ENCODE measurements at regions not wholly inside any gene's neighbourhood (a gene's known extent, or its start where the extent isn't known, plus 50 kb on each side); places are given as distances from the start of the nearest gene placed in this dataset.

- Histone ChIP-seq H3K4me3 (ENCODE audit: low read length) (no peak overlapping the region), H3K27me3 (ENCODE audit: insufficient read depth, low read length, poor library complexity, severe bottlenecking) (no peaks in the 10 kb centered on the region), H3K9me3 (ENCODE audit: low read length) (no peaks in the 10 kb centered on the region), H3K4me1 (ENCODE audit: insufficient read depth, low read length) (no peaks in the 10 kb centered on the region), H3K27ac (ENCODE audit: low read depth, low read length) (no peak overlapping the region), H3K36me3 (ENCODE audit: insufficient read depth, low read length) (no peaks in the 10 kb centered on the region)
- H3K4me1 Mint-ChIP-seq, result no peaks in the 10 kb centered on the region
- no peaks in the 10 kb centered on the region for H3K36me3 Mint-ChIP-seq
- H3K27ac Mint-ChIP-seq, result no peak overlapping the region
- H3K4me3 Mint-ChIP-seq, result no peak overlapping the region
- DNase-seq, result no peak
- peaks cover 0 to 36% (median 2%) of the 10 kb centered on the region in 5 donors for H3K9me3 Mint-ChIP-seq
- ChIA-PET CTCF (no interaction called here), POLR2A (no interaction called here)
- H3K27me3 Mint-ChIP-seq, result no peaks in the 10 kb centered on the region
Measured at GRCh38 chr6:56005426-56005825, 130.0 kb upstream of the BMP5 start.

DNA sequence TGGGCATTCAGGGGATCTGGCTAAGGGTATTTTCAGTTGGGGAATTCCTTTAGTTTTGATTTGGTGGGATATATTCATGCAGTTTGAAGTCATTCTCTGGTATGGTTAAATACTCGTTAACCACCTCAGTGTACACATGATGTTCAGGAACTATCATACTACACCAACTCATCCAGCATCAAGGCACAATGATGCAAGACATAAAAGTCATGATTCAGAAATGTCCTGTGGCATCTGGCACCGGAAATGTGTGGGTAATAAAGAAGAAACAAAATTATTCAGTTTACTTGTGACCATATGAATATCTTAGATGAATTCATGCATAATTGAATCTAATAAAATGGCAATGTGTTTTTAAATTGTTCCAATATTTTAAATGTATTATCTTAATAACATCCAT is 129.0 kb upstream of the BMP5 start:
- H3K4me1 Mint-ChIP-seq, result no peaks in the 10 kb centered on the region
- no peak overlapping the region for H3K4me3 Mint-ChIP-seq
- ChIA-PET CTCF (no interaction called here), POLR2A (no interaction called here)
- H3K36me3 ChIP-seq (ENCODE audit: insufficient read depth, low read length), result no peaks in the 10 kb centered on the region
- H3K9me3 Mint-ChIP-seq, result peaks cover 0 to 40% (median 2%) of the 10 kb centered on the region in 5 donors
- H3K9me3 ChIP-seq (ENCODE audit: low read length), result no peaks in the 10 kb centered on the region
- no peaks in the 10 kb centered on the region for H3K36me3 Mint-ChIP-seq
- no peak overlapping the region for H3K4me3 ChIP-seq (ENCODE audit: low read length)
- no peaks in the 10 kb centered on the region for H3K27me3 ChIP-seq (ENCODE audit: insufficient read depth, low read length, poor library complexity, severe bottlenecking)
- no peak for DNase-seq
- H3K27ac ChIP-seq (ENCODE audit: low read depth, low read length), result no peak overlapping the region
- no peaks in the 10 kb centered on the region for H3K27me3 Mint-ChIP-seq
- no peak overlapping the region for H3K27ac Mint-ChIP-seq
- no peaks in the 10 kb centered on the region for H3K4me1 ChIP-seq (ENCODE audit: insufficient read depth, low read length)

- CTCF ChIA-PET, result no interaction called here
- POLR2A ChIA-PET, result no interaction called here
- Mint-ChIP-seq H3K27me3 (no peaks in the 10 kb centered on the region), H3K4me1 (no peaks in the 10 kb centered on the region), H3K9me3 (peaks cover 0 to 40% (median 2%) of the 10 kb centered on the region in 5 donors), H3K36me3 (no peaks in the 10 kb centered on the region), H3K27ac (no peak overlapping the region), H3K4me3 (no peak overlapping the region)
- Histone ChIP-seq H3K4me1 (ENCODE audit: insufficient read depth, low read length) (no peaks in the 10 kb centered on the region), H3K27me3 (ENCODE audit: insufficient read depth, low read length, poor library complexity, severe bottlenecking) (no peaks in the 10 kb centered on the region), H3K27ac (ENCODE audit: low read depth, low read length) (no peak overlapping the region), H3K36me3 (ENCODE audit: insufficient read depth, low read length) (no peaks in the 10 kb centered on the region), H3K4me3 (ENCODE audit: low read length) (no peak overlapping the region), H3K9me3 (ENCODE audit: low read length) (no peaks in the 10 kb centered on the region)
- no peak for DNase-seq
Measured at GRCh38 chr6:56003616-56004015, 128.2 kb upstream of the BMP5 start.

- CTCF ChIA-PET, result no interaction called here
- Histone ChIP-seq H3K4me3 (ENCODE audit: low read length) (no peak overlapping the region), H3K36me3 (ENCODE audit: insufficient read depth, low read length) (no peaks in the 10 kb centered on the region), H3K27ac (ENCODE audit: low read depth, low read length) (no peak overlapping the region), H3K27me3 (ENCODE audit: insufficient read depth, low read length, poor library complexity, severe bottlenecking) (no peaks in the 10 kb centered on the region), H3K9me3 (ENCODE audit: low read length) (no peaks in the 10 kb centered on the region), H3K4me1 (ENCODE audit: insufficient read depth, low read length) (no peaks in the 10 kb centered on the region)
- Mint-ChIP-seq H3K27me3 (no peaks in the 10 kb centered on the region), H3K4me3 (no peak overlapping the region), H3K27ac (no peak overlapping the region), H3K9me3 (peaks cover 1 to 44% (median 8%) of the 10 kb centered on the region in 5 donors), H3K36me3 (no peaks in the 10 kb centered on the region), H3K4me1 (no peaks in the 10 kb centered on the region)
- POLR2A ChIA-PET, result no interaction called here
- DNase-seq, result no peak
Measured at GRCh38 chr6:56002336-56002735, 126.9 kb upstream of the BMP5 start.

DNA sequence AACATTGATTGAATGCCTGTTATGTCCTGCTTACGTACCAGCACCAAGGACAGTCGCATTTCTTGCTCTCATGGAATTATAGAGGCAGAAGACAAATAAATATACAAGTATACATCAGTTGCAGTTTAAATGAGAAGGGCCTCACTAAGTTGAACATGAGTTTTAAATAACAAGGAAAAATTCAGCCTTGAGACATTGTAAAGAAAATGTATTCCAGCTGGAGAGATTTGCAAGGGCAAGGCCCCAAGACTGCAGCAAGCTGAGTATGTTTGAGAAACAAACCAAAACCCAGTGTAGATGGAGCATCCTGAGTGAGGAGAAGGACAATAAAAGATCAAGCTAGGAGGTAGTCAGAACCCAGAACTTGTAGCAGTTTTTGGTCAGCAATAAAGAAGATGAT is 123.2 kb upstream of the BMP5 start:
- ChIA-PET POLR2A (no interaction called here), CTCF (no interaction called here)
- no peak for DNase-seq
- no peak overlapping the region for H3K4me3 ChIP-seq (ENCODE audit: low read length)
- H3K36me3 ChIP-seq (ENCODE audit: insufficient read depth, low read length), result no peaks in the 10 kb centered on the region
- H3K4me1 ChIP-seq (ENCODE audit: insufficient read depth, low read length), result no peaks in the 10 kb centered on the region
- H3K27ac Mint-ChIP-seq, result no peak overlapping the region
- no peaks in the 10 kb centered on the region for H3K9me3 ChIP-seq (ENCODE audit: low read length)
- no peaks in the 10 kb centered on the region for H3K36me3 Mint-ChIP-seq
- peaks cover 0 to 2% of the 10 kb centered on the region in 2 donors for H3K27me3 Mint-ChIP-seq
- no peak overlapping the region for H3K27ac ChIP-seq (ENCODE audit: low read depth, low read length)
- no peaks in the 10 kb centered on the region for H3K4me1 Mint-ChIP-seq
- H3K4me3 Mint-ChIP-seq, result no peak overlapping the region
- H3K9me3 Mint-ChIP-seq, result peaks cover 7 to 31% (median 16%) of the 10 kb centered on the region in 5 donors
- H3K27me3 ChIP-seq (ENCODE audit: insufficient read depth, low read length, poor library complexity, severe bottlenecking), result no peaks in the 10 kb centered on the region

GRCh38 chr6:55997223-55997874 is 122.0 kb upstream of the BMP5 start:
- H3K36me3 Mint-ChIP-seq, result no peaks in the 10 kb centered on the region

GRCh38 chr6:55994531-55994930 is 119.1 kb upstream of the BMP5 start:
- no peak overlapping the region for H3K27ac Mint-ChIP-seq
- CTCF ChIA-PET, result no interaction called here
- H3K36me3 ChIP-seq (ENCODE audit: insufficient read depth, low read length), result no peaks in the 10 kb centered on the region
- H3K4me1 Mint-ChIP-seq, result no peaks in the 10 kb centered on the region
- POLR2A ChIA-PET, result no interaction called here
- no peaks in the 10 kb centered on the region for H3K36me3 Mint-ChIP-seq
- H3K9me3 ChIP-seq (ENCODE audit: low read length), result no peaks in the 10 kb centered on the region
- H3K4me3 Mint-ChIP-seq, result no peak overlapping the region
- no peak overlapping the region for H3K4me3 ChIP-seq (ENCODE audit: low read length)
- DNase-seq, result no peak
- H3K27me3 Mint-ChIP-seq, result peaks cover 0 to 2% of the 10 kb centered on the region in 2 donors
- H3K4me1 ChIP-seq (ENCODE audit: insufficient read depth, low read length), result no peaks in the 10 kb centered on the region
- no peak overlapping the region for H3K27ac ChIP-seq (ENCODE audit: low read depth, low read length)
- H3K9me3 Mint-ChIP-seq, result peaks cover 13 to 47% (median 32%) of the 10 kb centered on the region in 5 donors
- no peaks in the 10 kb centered on the region for H3K27me3 ChIP-seq (ENCODE audit: insufficient read depth, low read length, poor library complexity, severe bottlenecking)

More at GRCh38 chr6:55997223-55997874, 122.0 kb upstream of the BMP5 start:
- Histone ChIP-seq H3K27me3 (ENCODE audit: insufficient read depth, low read length, poor library complexity, severe bottlenecking) (no peaks in the 10 kb centered on the region), H3K27ac (ENCODE audit: low read depth, low read length) (no peak overlapping the region), H3K9me3 (ENCODE audit: low read length) (no peaks in the 10 kb centered on the region), H3K36me3 (ENCODE audit: insufficient read depth, low read length) (no peaks in the 10 kb centered on the region), H3K4me3 (ENCODE audit: low read length) (no peak overlapping the region), H3K4me1 (ENCODE audit: insufficient read depth, low read length) (no peaks in the 10 kb centered on the region)
- Mint-ChIP-seq H3K4me1 (no peaks in the 10 kb centered on the region), H3K9me3 (peaks cover 12 to 36% (median 16%) of the 10 kb centered on the region in 5 donors), H3K4me3 (no peak overlapping the region), H3K27ac (no peak overlapping the region), H3K27me3 (peaks cover 0 to 2% of the 10 kb centered on the region in 2 donors)
- POLR2A ChIA-PET, result no interaction called here
- DNase-seq, result no peak
- CTCF ChIA-PET, result no interaction called here

DNA sequence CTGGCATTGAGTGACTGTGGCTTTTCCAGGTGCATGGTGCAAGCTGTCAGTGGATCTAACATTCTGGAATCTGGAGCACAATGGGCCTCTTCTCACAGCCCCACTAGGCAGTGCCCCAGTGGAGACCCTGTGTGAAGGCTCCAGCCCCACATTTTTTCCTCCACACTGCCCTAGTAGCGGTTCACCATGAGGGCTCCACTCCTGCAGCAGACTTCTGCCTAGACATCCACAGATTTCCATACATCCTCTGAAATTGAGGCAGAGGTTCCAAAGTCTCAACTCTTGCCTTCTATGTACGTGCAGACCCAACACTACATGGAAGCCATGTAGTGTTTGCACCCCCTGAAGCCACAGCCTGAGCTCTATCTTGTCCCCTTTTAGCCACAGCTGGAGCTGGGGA is 118.0 kb upstream of the BMP5 start:
- Histone ChIP-seq H3K4me1 (ENCODE audit: insufficient read depth, low read length) (no peaks in the 10 kb centered on the region), H3K4me3 (ENCODE audit: low read length) (no peak overlapping the region), H3K36me3 (ENCODE audit: insufficient read depth, low read length) (no peaks in the 10 kb centered on the region), H3K9me3 (ENCODE audit: low read length) (no peaks in the 10 kb centered on the region), H3K27ac (ENCODE audit: low read depth, low read length) (no peak overlapping the region), H3K27me3 (ENCODE audit: insufficient read depth, low read length, poor library complexity, severe bottlenecking) (no peaks in the 10 kb centered on the region)
- Mint-ChIP-seq H3K4me3 (no peak overlapping the region), H3K27me3 (peaks cover 0 to 2% of the 10 kb centered on the region in 2 donors), H3K36me3 (no peaks in the 10 kb centered on the region), H3K9me3 (peaks cover 13 to 39% (median 32%) of the 10 kb centered on the region in 5 donors), H3K27ac (no peak overlapping the region), H3K4me1 (no peaks in the 10 kb centered on the region)
- POLR2A ChIA-PET, result no interaction called here
- CTCF ChIA-PET, result no interaction called here
- no peak for DNase-seq

GRCh38 chr6:55992546-55992945 is 117.2 kb upstream of the BMP5 start:
- Mint-ChIP-seq H3K36me3 (no peaks in the 10 kb centered on the region), H3K27ac (no peak overlapping the region), H3K4me1 (no peaks in the 10 kb centered on the region), H3K4me3 (no peak overlapping the region), H3K9me3 (peaks cover 11 to 31% (median 25%) of the 10 kb centered on the region in 5 donors), H3K27me3 (peaks cover 0 to 2% of the 10 kb centered on the region in 2 donors)
- Histone ChIP-seq H3K36me3 (ENCODE audit: insufficient read depth, low read length) (no peaks in the 10 kb centered on the region), H3K4me3 (ENCODE audit: low read length) (no peak overlapping the region), H3K9me3 (ENCODE audit: low read length) (no peaks in the 10 kb centered on the region), H3K27ac (ENCODE audit: low read depth, low read length) (no peak overlapping the region), H3K4me1 (ENCODE audit: insufficient read depth, low read length) (no peaks in the 10 kb centered on the region), H3K27me3 (ENCODE audit: insufficient read depth, low read length, poor library complexity, severe bottlenecking) (no peaks in the 10 kb centered on the region)
- ChIA-PET CTCF (no interaction called here), POLR2A (no interaction called here)
- DNase-seq, result no peak

All from CD8-positive, alpha-beta memory T cell (primary cell).